D721Med (cell line): ENCODE measurements at regions not wholly inside any gene's neighbourhood (a gene's known extent, or its start where the extent isn't known, plus 50 kb on each side); places are given as distances from the start of the nearest gene placed in this dataset.
"Not testable (repeated sequence)": the region's sequence is repeated elsewhere in the genome, so short reads cannot be mapped to it uniquely, and the experiment has no call there.

Source experiments
- DNase-seq: peaks from one replicate; pipeline ENCODE4 v3.0.0; 2011; ENCODE audit warnings: low spot score; ENCODE audit not compliant: insufficient read length
- FAIRE-seq: peaks from 2 replicates; lab custom pipeline; 2011; peaks lifted over from hg19 to GRCh38; lab: Jason Lieb, UNC
- CTCF ChIP-seq: IDR thresholded peaks from 2 replicates; pipeline ENCODE4 v1.5.1; 2012; ENCODE audit warnings: mild to moderate bottlenecking, control low read depth; ENCODE audit not compliant: insufficient read depth; ENCODE audit errors: missing control alignments

- FAIRE-seq (no peak), DNase-seq (no peak)
- no peak for TF ChIP-seq CTCF
Observed at GRCh38 chr7:17044396-17044795, 162.6 kb upstream of the AGR3 start.

GRCh38 chr7:17044861-17045260 lies 163.1 kb upstream of the AGR3 start:
- FAIRE-seq: no peak
- no peak for DNase-seq
- TF ChIP-seq CTCF: no peak

- DNase-seq (no peak), FAIRE-seq (no peak)
- no peak for TF ChIP-seq CTCF
Observed at GRCh38 chr7:17046259-17046658, 164.5 kb upstream of the AGR3 start.

- DNase-seq (no peak), FAIRE-seq (no peak)
- no peak for TF ChIP-seq CTCF
Observed at GRCh38 chr7:17046666-17047065, 164.9 kb upstream of the AGR3 start.

GRCh38 chr7:17053164-17053563 lies 171.4 kb upstream of the AGR3 start:
- DNase-seq, FAIRE-seq: not testable (repeated sequence)

GRCh38 chr7:17054206-17054605 lies 172.4 kb upstream of the AGR3 start:
- DNase-seq: no peak
- TF ChIP-seq CTCF: no peak
- FAIRE-seq: no peak

GRCh38 chr7:17054836-17055235 lies 173.1 kb upstream of the AGR3 start:
- FAIRE-seq: no peak
- DNase-seq: no peak
- no peak for TF ChIP-seq CTCF

- no peak for FAIRE-seq
- no peak for TF ChIP-seq CTCF
- no peak for DNase-seq
Observed at GRCh38 chr7:17055596-17055995, 173.8 kb upstream of the AGR3 start.
